HUDEP-2 (cell line): ENCODE measurements at regions not wholly inside any gene's neighbourhood (a gene's known extent, or its start where the extent isn't known, plus 50 kb on each side); places are given as distances from the start of the nearest gene placed in this dataset.
"Not testable (repeated sequence)": the region's sequence is repeated elsewhere in the genome, so short reads cannot be mapped to it uniquely, and the experiment has no call there.

Source experiments
- DNase-seq, 76 experiments: peaks; one replicate each; lab custom pipeline; 2025; ENCODE audit not compliant: unreplicated experiment in 76 of 76; lab: John Stamatoyannopoulos, UW

GRCh38 chr5:39680213-39680612 is 255.4 kb upstream of the DAB2 start:
- no peak for DNase-seq

- DNase-seq = no peak
These were observed 253.8 kb upstream of the DAB2 start for GRCh38 chr5:39678534-39678933.

- no peak for DNase-seq
These were observed 250.9 kb upstream of the DAB2 start for GRCh38 chr5:39675676-39676075.

GRCh38 chr5:39674209-39675082 is 249.7 kb upstream of the DAB2 start:
- DNase-seq = no peak

- DNase-seq = no peak
These were observed 246.8 kb upstream of the DAB2 start for GRCh38 chr5:39671561-39671961.

- DNase-seq = no peak
These were observed 246.2 kb upstream of the DAB2 start for GRCh38 chr5:39670955-39671354.

GRCh38 chr5:39670391-39670790 is 245.6 kb upstream of the DAB2 start:
- no peak for DNase-seq

- no peak for DNase-seq
These were observed 244.2 kb upstream of the DAB2 start for GRCh38 chr5:39668980-39669379.

GRCh38 chr5:39665328-39665727 is 240.5 kb upstream of the DAB2 start:
- no peak for DNase-seq

- no peak for DNase-seq
These were observed 238.2 kb upstream of the DAB2 start for GRCh38 chr5:39662945-39663344.

GRCh38 chr5:39661026-39661779 is 236.4 kb upstream of the DAB2 start:
- DNase-seq = no peak

GRCh38 chr5:39660020-39660419 is 235.2 kb upstream of the DAB2 start:
- DNase-seq = no peak

GRCh38 chr5:39658866-39659265 is 234.1 kb upstream of the DAB2 start:
- DNase-seq = no peak

- no peak for DNase-seq
These were observed 233.2 kb upstream of the DAB2 start for GRCh38 chr5:39657943-39658342.

GRCh38 chr5:39656600-39656999 is 231.8 kb upstream of the DAB2 start:
- no peak for DNase-seq

GRCh38 chr5:39654715-39655114 is 229.9 kb upstream of the DAB2 start:
- DNase-seq = no peak

- DNase-seq = not testable (repeated sequence)
These were observed 227.7 kb upstream of the DAB2 start for GRCh38 chr5:39652481-39652880.

GRCh38 chr5:39652036-39652435 is 227.3 kb upstream of the DAB2 start:
- DNase-seq = no peak

- no peak for DNase-seq
These were observed 225.4 kb upstream of the DAB2 start for GRCh38 chr5:39650008-39650762.

- DNase-seq = no peak
These were observed 224.1 kb upstream of the DAB2 start for GRCh38 chr5:39648848-39649227.

GRCh38 chr5:39648085-39648847 is 223.5 kb upstream of the DAB2 start:
- DNase-seq = no peak
